Activated naive CD8-positive, alpha-beta T cell (primary cell): ENCODE measurements at regions not wholly inside any gene's neighbourhood (a gene's known extent, or its start where the extent isn't known, plus 50 kb on each side); places are given as distances from the start of the nearest gene placed in this dataset.
"Not testable (repeated sequence)": the region's sequence is repeated elsewhere in the genome, so short reads cannot be mapped to it uniquely, and the experiment has no call there.

ENCODE experiments used
- H3K27ac Mint-ChIP-seq: one replicate; pipeline ENCODE4 v1.8.0; 2021; ENCODE audit warnings: mixed read lengths
- H3K27me3 Mint-ChIP-seq: one replicate; pipeline ENCODE4 v1.8.0; 2021; ENCODE audit warnings: mixed read lengths
- H3K36me3 Mint-ChIP-seq: one replicate; pipeline ENCODE4 v1.8.0; 2021; ENCODE audit warnings: mixed read lengths
- H3K4me1 Mint-ChIP-seq: one replicate; pipeline ENCODE4 v1.8.0; 2021; ENCODE audit warnings: low read depth, mixed read lengths
- H3K4me3 Mint-ChIP-seq: one replicate; pipeline ENCODE4 v1.8.0; 2021; ENCODE audit warnings: mild to moderate bottlenecking, mixed read lengths
- H3K9me3 Mint-ChIP-seq: one replicate; pipeline ENCODE4 v1.8.0; 2021; ENCODE audit warnings: low read depth, mixed read lengths

DNA sequence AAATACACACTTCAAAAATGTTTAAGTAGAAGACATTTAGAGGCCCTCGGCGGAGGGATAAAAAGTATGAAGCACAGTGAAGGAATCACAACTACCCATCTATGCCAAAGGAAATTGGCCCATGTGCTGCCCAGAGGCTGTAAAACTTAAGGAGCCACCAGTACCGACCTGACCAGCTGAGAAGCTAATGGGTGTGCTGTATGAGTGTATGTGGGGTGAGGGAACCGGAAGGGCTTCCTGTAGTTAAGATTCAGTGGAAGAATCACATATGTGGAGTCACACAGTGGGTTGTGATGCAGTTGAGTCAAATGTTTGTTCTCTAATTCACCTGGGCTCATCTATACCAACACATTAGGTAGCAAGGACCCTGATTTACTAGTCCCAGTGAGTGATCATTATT is 516.0 kb upstream of the IL12A start:
- no peaks in the 10 kb centered on the region for H3K27me3 Mint-ChIP-seq
- no peaks in the 10 kb centered on the region for H3K36me3 Mint-ChIP-seq
- no peaks in the 10 kb centered on the region for H3K4me1 Mint-ChIP-seq
- no peak overlapping the region for H3K4me3 Mint-ChIP-seq
- H3K9me3 Mint-ChIP-seq, result peaks cover 6% of the 10 kb centered on the region
- no peak overlapping the region for H3K27ac Mint-ChIP-seq

GRCh38 chr3:159473206-159473605 is 515.4 kb upstream of the IL12A start:
- no peak overlapping the region for H3K4me3 Mint-ChIP-seq
- peaks cover 6% of the 10 kb centered on the region for H3K9me3 Mint-ChIP-seq
- no peaks in the 10 kb centered on the region for H3K36me3 Mint-ChIP-seq
- no peak overlapping the region for H3K27ac Mint-ChIP-seq
- no peaks in the 10 kb centered on the region for H3K27me3 Mint-ChIP-seq
- no peaks in the 10 kb centered on the region for H3K4me1 Mint-ChIP-seq

- Mint-ChIP-seq H3K36me3 (no peaks in the 10 kb centered on the region), H3K27me3 (no peaks in the 10 kb centered on the region), H3K27ac (no peak overlapping the region), H3K9me3 (peaks cover 6% of the 10 kb centered on the region), H3K4me1 (no peaks in the 10 kb centered on the region), H3K4me3 (no peak overlapping the region)
Measured at GRCh38 chr3:159480046-159480445, 508.6 kb upstream of the IL12A start.

DNA sequence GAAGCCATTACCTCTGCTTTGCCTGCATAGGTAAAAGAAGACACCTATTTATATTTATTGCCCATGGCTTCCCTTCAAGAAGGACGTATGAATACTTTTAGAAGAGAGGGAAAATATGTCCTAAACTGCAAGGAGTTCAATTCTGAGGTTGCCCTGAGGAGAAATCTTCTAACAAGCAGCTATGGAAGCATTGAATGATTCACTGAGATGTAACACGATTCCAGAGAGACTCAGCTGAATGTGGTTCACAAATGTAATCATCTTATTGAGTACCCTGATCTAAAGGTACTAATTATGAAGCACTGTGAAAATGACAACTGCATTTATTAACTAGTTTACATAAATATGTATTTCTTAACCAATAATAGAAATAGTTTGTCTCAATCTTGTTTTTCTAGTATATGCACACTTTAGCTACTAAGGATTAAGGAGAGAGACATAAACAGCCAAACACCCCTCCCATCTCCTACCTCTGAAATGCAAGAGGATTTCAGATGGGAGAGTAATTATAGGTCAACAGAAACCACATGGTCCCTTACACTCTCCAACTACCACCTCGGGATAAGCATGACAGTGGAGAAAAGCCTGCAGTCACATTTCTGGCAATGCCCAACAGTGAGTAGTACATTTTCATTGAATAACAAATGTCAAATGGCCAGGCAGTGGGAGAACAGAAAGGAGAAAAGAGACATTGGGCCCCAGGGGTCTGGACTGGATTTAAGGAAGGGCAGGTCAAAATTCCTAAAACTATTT is 506.2 kb upstream of the IL12A start:
- Mint-ChIP-seq H3K27me3 (no peaks in the 10 kb centered on the region), H3K27ac (no peak overlapping the region)

GRCh38 chr3:159482994-159483367 is 505.7 kb upstream of the IL12A start:
- Mint-ChIP-seq H3K36me3 (no peaks in the 10 kb centered on the region), H3K9me3 (no peaks in the 10 kb centered on the region), H3K27me3 (peaks cover 3% of the 10 kb centered on the region), H3K4me1 (no peaks in the 10 kb centered on the region), H3K4me3 (no peak overlapping the region), H3K27ac (no peak overlapping the region)

More for the DNA sequence above, 506.2 kb upstream of the IL12A start:
- Mint-ChIP-seq H3K9me3 (no peaks in the 10 kb centered on the region), H3K4me1 (no peaks in the 10 kb centered on the region), H3K36me3 (no peaks in the 10 kb centered on the region), H3K4me3 (no peak overlapping the region)

- no peaks in the 10 kb centered on the region for H3K36me3 Mint-ChIP-seq
- no peak overlapping the region for H3K4me3 Mint-ChIP-seq
- no peak overlapping the region for H3K27ac Mint-ChIP-seq
Measured at GRCh38 chr3:159486580-159486979, 502.1 kb upstream of the IL12A start.

DNA sequence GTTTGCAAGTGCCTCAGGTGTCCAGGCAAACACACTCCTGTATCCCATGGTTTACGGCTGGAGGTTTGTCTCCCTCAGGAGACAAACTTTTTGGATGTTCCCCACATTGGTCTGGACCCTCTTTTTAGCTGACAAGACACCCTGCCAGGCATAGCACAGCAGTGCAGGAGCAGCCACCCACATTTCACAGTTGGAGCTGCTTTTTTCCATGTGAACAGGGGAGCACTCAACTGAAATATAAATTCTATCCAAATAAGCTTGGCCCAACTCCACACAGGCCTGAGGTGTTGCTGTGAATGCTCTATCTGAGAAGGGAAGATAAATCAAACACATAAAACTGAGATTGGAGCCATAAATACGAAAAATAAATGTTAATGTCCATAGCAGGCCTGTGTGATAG is 501.3 kb upstream of the IL12A start:
- no peaks in the 10 kb centered on the region for H3K9me3 Mint-ChIP-seq
- no peak overlapping the region for H3K27ac Mint-ChIP-seq
- no peaks in the 10 kb centered on the region for H3K4me1 Mint-ChIP-seq

More at GRCh38 chr3:159486580-159486979, 502.1 kb upstream of the IL12A start:
- no peaks in the 10 kb centered on the region for H3K4me1 Mint-ChIP-seq
- peaks cover 3% of the 10 kb centered on the region for H3K27me3 Mint-ChIP-seq
- H3K9me3 Mint-ChIP-seq, result no peaks in the 10 kb centered on the region

DNA sequence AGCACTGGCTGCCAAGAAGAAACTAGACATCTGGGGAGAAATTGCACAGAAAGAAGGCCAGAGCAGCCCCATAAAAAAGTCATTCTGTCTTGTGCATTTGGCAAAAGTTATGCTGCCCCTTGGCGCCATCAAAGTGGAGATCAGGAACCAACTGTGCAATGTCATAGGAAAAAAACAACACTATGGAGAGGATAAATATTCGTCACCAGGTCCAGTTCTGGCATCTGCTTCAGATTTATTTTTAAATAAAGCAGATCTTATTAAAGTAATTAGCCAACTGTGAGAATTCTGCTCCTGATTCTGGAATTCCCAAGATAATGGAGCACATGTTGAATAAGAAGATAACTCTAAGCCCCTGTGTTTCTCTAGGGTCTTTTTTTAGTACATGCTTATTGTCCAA is 500.0 kb upstream of the IL12A start:
- H3K4me3 Mint-ChIP-seq, result no peak overlapping the region
- no peaks in the 10 kb centered on the region for H3K9me3 Mint-ChIP-seq
- H3K27ac Mint-ChIP-seq, result no peak overlapping the region

More for the DNA sequence above, 501.3 kb upstream of the IL12A start:
- Mint-ChIP-seq H3K4me3 (no peak overlapping the region), H3K27me3 (peaks cover 3% of the 10 kb centered on the region), H3K36me3 (no peaks in the 10 kb centered on the region)

DNA sequence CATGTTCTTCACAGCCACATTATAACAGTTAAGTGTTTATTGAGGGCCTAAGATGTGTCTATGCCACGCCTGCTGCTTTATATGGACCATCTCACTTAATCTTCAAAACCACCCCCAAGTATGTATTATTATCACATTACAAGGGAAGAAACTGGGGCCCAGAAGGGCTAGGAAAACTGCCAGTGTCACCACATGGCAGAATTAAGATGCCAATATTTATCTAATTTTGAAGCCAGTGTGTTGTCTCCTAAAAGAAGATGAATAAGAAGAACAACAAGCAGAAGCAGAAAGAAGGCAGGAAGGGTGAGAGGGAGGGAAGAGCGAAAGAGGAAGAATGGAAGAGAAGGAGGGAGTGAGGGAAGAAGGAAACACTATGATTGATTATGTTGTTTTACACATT is 491.3 kb upstream of the IL12A start:
- H3K4me1 Mint-ChIP-seq, result no peaks in the 10 kb centered on the region
- no peaks in the 10 kb centered on the region for H3K27me3 Mint-ChIP-seq
- no peaks in the 10 kb centered on the region for H3K36me3 Mint-ChIP-seq
- H3K27ac Mint-ChIP-seq, result no peak overlapping the region
- no peaks in the 10 kb centered on the region for H3K9me3 Mint-ChIP-seq
- no peak overlapping the region for H3K4me3 Mint-ChIP-seq

More for the DNA sequence above, 500.0 kb upstream of the IL12A start:
- Mint-ChIP-seq H3K4me1 (no peaks in the 10 kb centered on the region), H3K36me3 (no peaks in the 10 kb centered on the region), H3K27me3 (peaks cover 3% of the 10 kb centered on the region)

- Mint-ChIP-seq H3K27ac (no peak overlapping the region), H3K27me3 (no peaks in the 10 kb centered on the region), H3K9me3 (no peaks in the 10 kb centered on the region)
Measured at GRCh38 chr3:159499031-159499793, 489.4 kb upstream of the IL12A start.

GRCh38 chr3:159501029-159501428 is 487.6 kb upstream of the IL12A start:
- no peak overlapping the region for H3K27ac Mint-ChIP-seq
- no peaks in the 10 kb centered on the region for H3K36me3 Mint-ChIP-seq
- H3K27me3 Mint-ChIP-seq, result no peaks in the 10 kb centered on the region
- no peak overlapping the region for H3K4me3 Mint-ChIP-seq
- H3K4me1 Mint-ChIP-seq, result no peaks in the 10 kb centered on the region
- no peaks in the 10 kb centered on the region for H3K9me3 Mint-ChIP-seq

More at GRCh38 chr3:159499031-159499793, 489.4 kb upstream of the IL12A start:
- Mint-ChIP-seq H3K36me3 (no peaks in the 10 kb centered on the region), H3K4me3 (no peak overlapping the region), H3K4me1 (no peaks in the 10 kb centered on the region)

DNA sequence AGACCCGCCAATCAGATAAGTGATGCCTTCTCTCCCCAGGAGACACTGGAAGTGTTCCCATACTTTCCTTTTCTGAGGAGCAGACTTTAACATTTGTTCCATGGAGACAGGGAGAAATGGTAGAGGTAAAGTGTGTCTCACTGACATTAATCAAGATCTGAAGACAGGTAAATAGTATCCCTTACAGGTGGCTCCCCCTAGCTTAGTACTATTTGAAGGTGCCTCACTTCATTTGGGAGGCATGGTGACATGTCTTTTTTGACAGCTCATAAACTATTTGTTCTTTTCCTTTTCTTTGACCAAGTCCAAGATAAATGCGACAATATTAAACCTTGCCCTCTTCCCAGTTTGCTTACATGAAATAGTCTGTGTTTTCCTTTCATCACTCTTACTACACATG is 485.6 kb upstream of the IL12A start:
- Mint-ChIP-seq H3K27me3 (no peaks in the 10 kb centered on the region), H3K36me3 (no peaks in the 10 kb centered on the region), H3K4me3 (no peak overlapping the region), H3K4me1 (no peaks in the 10 kb centered on the region), H3K9me3 (no peaks in the 10 kb centered on the region), H3K27ac (no peak overlapping the region)

GRCh38 chr3:159510988-159511387 is 477.6 kb upstream of the IL12A start:
- not testable (repeated sequence) for H3K27ac Mint-ChIP-seq, H3K36me3 Mint-ChIP-seq, H3K4me1 Mint-ChIP-seq, H3K4me3 Mint-ChIP-seq, H3K9me3 Mint-ChIP-seq, H3K27me3 Mint-ChIP-seq

DNA sequence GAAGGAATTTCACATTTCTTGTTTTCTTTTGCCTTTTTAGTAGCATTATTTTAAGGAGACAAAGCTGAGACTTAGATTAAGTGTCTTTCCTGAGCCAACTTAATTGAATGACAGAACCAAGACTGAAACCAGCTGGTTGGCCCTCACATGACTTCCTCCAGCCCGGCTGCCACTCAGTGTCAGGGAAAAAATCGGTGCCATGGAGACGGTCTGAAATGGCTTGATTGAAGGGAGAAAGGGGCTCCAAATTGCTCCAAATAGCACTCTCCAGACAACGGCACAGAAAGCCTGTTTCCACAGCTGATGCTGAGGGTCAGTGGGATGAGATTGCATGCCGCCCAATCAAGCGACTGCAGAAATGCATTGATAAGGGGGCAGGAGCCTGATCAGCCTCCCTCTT is 475.2 kb upstream of the IL12A start:
- Mint-ChIP-seq H3K27ac (no peak overlapping the region), H3K36me3 (no peaks in the 10 kb centered on the region), H3K4me3 (no peak overlapping the region), H3K27me3 (no peaks in the 10 kb centered on the region), H3K9me3 (no peaks in the 10 kb centered on the region), H3K4me1 (no peaks in the 10 kb centered on the region)

GRCh38 chr3:159513867-159514380 is 474.7 kb upstream of the IL12A start:
- Mint-ChIP-seq H3K27ac (no peak overlapping the region), H3K36me3 (no peaks in the 10 kb centered on the region), H3K27me3 (no peaks in the 10 kb centered on the region), H3K4me1 (no peaks in the 10 kb centered on the region), H3K9me3 (no peaks in the 10 kb centered on the region), H3K4me3 (no peak overlapping the region)
